ENCODE measurements at regions not wholly inside any gene's neighbourhood (a gene's known extent, or its start where the extent isn't known, plus 50 kb on each side); places are given as distances from the start of the nearest gene placed in this dataset.
"Not testable (repeated sequence)": the region's sequence is repeated elsewhere in the genome, so short reads cannot be mapped to it uniquely, and the experiment has no call there.

DNA sequence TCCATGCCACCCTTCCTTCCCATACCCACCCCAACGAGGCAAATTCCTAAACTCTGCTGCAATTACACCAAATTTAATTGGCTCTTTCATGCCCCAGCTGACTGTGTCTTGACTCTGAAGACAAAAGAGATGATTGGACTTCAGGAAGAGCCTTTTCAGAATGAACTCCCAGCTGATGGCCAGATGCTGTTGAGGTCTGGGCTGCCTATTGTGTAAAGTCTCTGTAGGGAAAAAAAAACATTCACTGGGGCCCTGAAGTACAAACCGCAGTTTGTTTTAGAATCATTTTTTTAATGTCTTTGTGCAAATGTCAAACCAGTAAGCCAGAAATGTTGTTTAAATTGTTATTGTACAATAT is 174.8 kb downstream of the HHIP start:
- Histone ChIP-seq H3K27ac (ENCODE audit: low read depth in 1 of 2, low read length in 1 of 2) (no peak overlapping the region), H3K4me1 (ENCODE audit: control insufficient read depth in 2 of 2, insufficient read depth in 2 of 2, low read length in 2 of 2) (no peaks in the 10 kb centered on the region), H3K9me3 (ENCODE audit: control insufficient read depth in 2 of 2, insufficient read depth in 1 of 2, low read length in 1 of 2) (no peaks in the 10 kb centered on the region), H3K36me3 (ENCODE audit: control insufficient read depth in 2 of 2, insufficient read depth in 2 of 2, low read length in 1 of 2) (no peaks in the 10 kb centered on the region), H3K27me3 (ENCODE audit: control insufficient read depth in 2 of 2, insufficient read depth in 1 of 2, low read length in 1 of 2) (no peaks in the 10 kb centered on the region), H3K4me3 (ENCODE audit: low read length in 2 of 2) (no peak overlapping the region)
- no peak for DNase-seq (ENCODE audit: low read depth in 6 of 9, low spot score in 9 of 9)
- 78% methylated on average over 2 of the region's 2 CpGs for WGBS

GRCh38 chr4:144831971-144832370 is 186.0 kb downstream of the HHIP start:
- H3K9me3 ChIP-seq (ENCODE audit: control insufficient read depth in 2 of 2, insufficient read depth in 1 of 2, low read length in 1 of 2), result no peaks in the 10 kb centered on the region
- no peaks in the 10 kb centered on the region for H3K27me3 ChIP-seq (ENCODE audit: control insufficient read depth in 2 of 2, insufficient read depth in 1 of 2, low read length in 1 of 2)
- H3K4me1 ChIP-seq (ENCODE audit: control insufficient read depth in 2 of 2, insufficient read depth in 2 of 2, low read length in 2 of 2), result no peaks in the 10 kb centered on the region
- no peak overlapping the region for H3K27ac ChIP-seq (ENCODE audit: low read depth in 1 of 2, low read length in 1 of 2)
- no peak overlapping the region for H3K4me3 ChIP-seq (ENCODE audit: low read length in 2 of 2)
- 67% methylated on average over 2 of the region's 2 CpGs for WGBS
- H3K36me3 ChIP-seq (ENCODE audit: control insufficient read depth in 2 of 2, insufficient read depth in 2 of 2, low read length in 1 of 2), result no peaks in the 10 kb centered on the region
- peak in 1 of 9 donors; percentile 3 for DNase-seq (ENCODE audit: low read depth in 6 of 9, low spot score in 9 of 9)

- WGBS, result 97% methylated on average over 8 of the region's 8 CpGs
- no peak for DNase-seq (ENCODE audit: low read depth in 6 of 9, low spot score in 9 of 9)
- Histone ChIP-seq H3K4me1 (ENCODE audit: control insufficient read depth in 2 of 2, insufficient read depth in 2 of 2, low read length in 2 of 2) (no peaks in the 10 kb centered on the region), H3K4me3 (ENCODE audit: low read length in 2 of 2) (no peak overlapping the region), H3K27me3 (ENCODE audit: control insufficient read depth in 2 of 2, insufficient read depth in 1 of 2, low read length in 1 of 2) (no peaks in the 10 kb centered on the region), H3K9me3 (ENCODE audit: control insufficient read depth in 2 of 2, insufficient read depth in 1 of 2, low read length in 1 of 2) (no peaks in the 10 kb centered on the region), H3K27ac (ENCODE audit: low read depth in 1 of 2, low read length in 1 of 2) (no peak overlapping the region), H3K36me3 (ENCODE audit: control insufficient read depth in 2 of 2, insufficient read depth in 2 of 2, low read length in 1 of 2) (no peaks in the 10 kb centered on the region)
Observed at GRCh38 chr4:144845411-144845810, 199.5 kb downstream of the HHIP start.

- H3K4me3 ChIP-seq (ENCODE audit: low read length in 2 of 2), result no peak overlapping the region
- no peak overlapping the region for H3K27ac ChIP-seq (ENCODE audit: low read depth in 1 of 2, low read length in 1 of 2)
- DNase-seq (ENCODE audit: low read depth in 6 of 9, low spot score in 9 of 9), result no peak
- H3K36me3 ChIP-seq (ENCODE audit: control insufficient read depth in 2 of 2, insufficient read depth in 2 of 2, low read length in 1 of 2), result no peaks in the 10 kb centered on the region
- H3K9me3 ChIP-seq (ENCODE audit: control insufficient read depth in 2 of 2, insufficient read depth in 1 of 2, low read length in 1 of 2), result no peaks in the 10 kb centered on the region
- H3K4me1 ChIP-seq (ENCODE audit: control insufficient read depth in 2 of 2, insufficient read depth in 2 of 2, low read length in 2 of 2), result no peaks in the 10 kb centered on the region
- H3K27me3 ChIP-seq (ENCODE audit: control insufficient read depth in 2 of 2, insufficient read depth in 1 of 2, low read length in 1 of 2), result no peaks in the 10 kb centered on the region
- WGBS, result 92% methylated on average over 3 of the region's 3 CpGs
Observed at GRCh38 chr4:144851948-144852347, 206.0 kb downstream of the HHIP start.

DNA sequence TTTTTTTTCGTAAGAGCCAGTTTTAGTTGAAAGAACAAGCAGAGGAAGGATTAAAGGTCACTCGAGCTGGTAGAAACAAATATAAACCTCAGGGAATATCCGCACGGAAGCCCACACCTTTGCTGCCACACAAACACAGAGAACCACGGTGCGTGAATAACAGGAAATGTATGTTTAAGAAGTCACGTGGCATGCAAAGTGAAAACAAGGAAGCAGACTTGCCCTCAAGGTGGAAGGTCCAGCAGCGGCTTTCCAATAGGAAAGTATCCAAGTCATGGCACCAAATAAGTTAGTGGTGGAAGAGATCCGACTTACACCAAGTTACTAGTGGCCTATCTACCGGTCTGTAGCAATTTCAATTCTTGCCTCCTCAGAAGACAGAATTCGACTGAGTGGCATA is 215.5 kb downstream of the HHIP start:
- no peak overlapping the region for H3K27ac ChIP-seq (ENCODE audit: low read depth in 1 of 2, low read length in 1 of 2)
- no peak overlapping the region for H3K4me3 ChIP-seq (ENCODE audit: low read length in 2 of 2)
- no peaks in the 10 kb centered on the region for H3K36me3 ChIP-seq (ENCODE audit: control insufficient read depth in 2 of 2, insufficient read depth in 2 of 2, low read length in 1 of 2)
- DNase-seq (ENCODE audit: low read depth in 6 of 9, low spot score in 9 of 9), result no peak
- no peaks in the 10 kb centered on the region for H3K9me3 ChIP-seq (ENCODE audit: control insufficient read depth in 2 of 2, insufficient read depth in 1 of 2, low read length in 1 of 2)
- WGBS, result 85% methylated on average over 11 of the region's 11 CpGs
- H3K4me1 ChIP-seq (ENCODE audit: control insufficient read depth in 2 of 2, insufficient read depth in 2 of 2, low read length in 2 of 2), result no peaks in the 10 kb centered on the region
- no peaks in the 10 kb centered on the region for H3K27me3 ChIP-seq (ENCODE audit: control insufficient read depth in 2 of 2, insufficient read depth in 1 of 2, low read length in 1 of 2)

DNA sequence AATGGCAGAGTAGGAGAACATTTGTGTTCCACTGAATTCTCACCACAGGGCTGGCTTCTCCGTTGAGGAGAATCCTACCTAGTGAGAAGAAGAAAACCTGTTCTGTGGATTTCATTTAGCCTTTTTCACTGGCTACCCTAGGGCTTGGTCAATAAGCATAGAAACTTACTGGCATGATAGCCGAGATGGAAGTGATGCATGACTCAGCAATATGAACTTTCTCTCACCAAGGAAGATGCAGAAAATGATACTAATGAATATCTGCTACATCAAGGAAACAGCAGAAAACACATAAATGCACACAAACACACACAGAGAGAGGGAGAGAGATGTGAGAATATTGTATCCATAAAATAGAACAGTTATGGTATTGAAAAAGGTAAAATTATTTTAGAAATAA is 216.3 kb downstream of the HHIP start:
- no peak for DNase-seq (ENCODE audit: low read depth in 6 of 9, low spot score in 9 of 9)
- H3K27me3 ChIP-seq (ENCODE audit: control insufficient read depth in 2 of 2, insufficient read depth in 1 of 2, low read length in 1 of 2), result no peaks in the 10 kb centered on the region
- WGBS, result 90% methylated on average over 2 of the region's 2 CpGs

GRCh38 chr4:144864891-144865290 is 218.9 kb downstream of the HHIP start:
- not testable (repeated sequence) for H3K27me3 ChIP-seq (ENCODE audit: control insufficient read depth in 2 of 2, insufficient read depth in 1 of 2, low read length in 1 of 2); DNase-seq (ENCODE audit: low read depth in 6 of 9, low spot score in 9 of 9); H3K4me1 ChIP-seq (ENCODE audit: control insufficient read depth in 2 of 2, insufficient read depth in 2 of 2, low read length in 2 of 2)

More for the DNA sequence above, 216.3 kb downstream of the HHIP start:
- Histone ChIP-seq H3K36me3 (ENCODE audit: control insufficient read depth in 2 of 2, insufficient read depth in 2 of 2, low read length in 1 of 2) (no peaks in the 10 kb centered on the region), H3K27ac (ENCODE audit: low read depth in 1 of 2, low read length in 1 of 2) (no peak overlapping the region), H3K4me1 (ENCODE audit: control insufficient read depth in 2 of 2, insufficient read depth in 2 of 2, low read length in 2 of 2) (no peaks in the 10 kb centered on the region), H3K4me3 (ENCODE audit: low read length in 2 of 2) (no peak overlapping the region), H3K9me3 (ENCODE audit: control insufficient read depth in 2 of 2, insufficient read depth in 1 of 2, low read length in 1 of 2) (no peaks in the 10 kb centered on the region)

GRCh38 chr4:144868309-144868708 is 222.4 kb downstream of the HHIP start:
- no peaks in the 10 kb centered on the region for H3K36me3 ChIP-seq (ENCODE audit: control insufficient read depth in 2 of 2, insufficient read depth in 2 of 2, low read length in 1 of 2)
- no peaks in the 10 kb centered on the region for H3K9me3 ChIP-seq (ENCODE audit: control insufficient read depth in 2 of 2, insufficient read depth in 1 of 2, low read length in 1 of 2)
- DNase-seq (ENCODE audit: low read depth in 6 of 9, low spot score in 9 of 9), result no peak
- no peak overlapping the region for H3K27ac ChIP-seq (ENCODE audit: low read depth in 1 of 2, low read length in 1 of 2)
- no peaks in the 10 kb centered on the region for H3K27me3 ChIP-seq (ENCODE audit: control insufficient read depth in 2 of 2, insufficient read depth in 1 of 2, low read length in 1 of 2)
- 96% methylated on average over 2 of the region's 2 CpGs for WGBS
- H3K4me3 ChIP-seq (ENCODE audit: low read length in 2 of 2), result no peak overlapping the region
- no peaks in the 10 kb centered on the region for H3K4me1 ChIP-seq (ENCODE audit: control insufficient read depth in 2 of 2, insufficient read depth in 2 of 2, low read length in 2 of 2)

More at GRCh38 chr4:144864891-144865290, 218.9 kb downstream of the HHIP start:
- H3K4me3 ChIP-seq (ENCODE audit: low read length in 2 of 2); H3K27ac ChIP-seq (ENCODE audit: low read depth in 1 of 2, low read length in 1 of 2); H3K36me3 ChIP-seq (ENCODE audit: control insufficient read depth in 2 of 2, insufficient read depth in 2 of 2, low read length in 1 of 2); H3K9me3 ChIP-seq (ENCODE audit: control insufficient read depth in 2 of 2, insufficient read depth in 1 of 2, low read length in 1 of 2): not testable (repeated sequence)

- WGBS, result 91% methylated on average over 10 of the region's 10 CpGs
Observed at GRCh38 chr4:144872508-144873225, 225.3 kb downstream of the ANAPC10 start.

More at GRCh38 chr4:144872508-144873225, 225.3 kb downstream of the ANAPC10 start:
- Histone ChIP-seq H3K4me1 (ENCODE audit: control insufficient read depth in 2 of 2, insufficient read depth in 2 of 2, low read length in 2 of 2) (no peaks in the 10 kb centered on the region), H3K27ac (ENCODE audit: low read depth in 1 of 2, low read length in 1 of 2) (no peak overlapping the region), H3K9me3 (ENCODE audit: control insufficient read depth in 2 of 2, insufficient read depth in 1 of 2, low read length in 1 of 2) (no peaks in the 10 kb centered on the region), H3K27me3 (ENCODE audit: control insufficient read depth in 2 of 2, insufficient read depth in 1 of 2, low read length in 1 of 2) (no peaks in the 10 kb centered on the region), H3K36me3 (ENCODE audit: control insufficient read depth in 2 of 2, insufficient read depth in 2 of 2, low read length in 1 of 2) (no peaks in the 10 kb centered on the region), H3K4me3 (ENCODE audit: low read length in 2 of 2) (no peak overlapping the region)
- DNase-seq (ENCODE audit: low read depth in 6 of 9, low spot score in 9 of 9), result no peak

Measured in thymus (tissue), 11 donors.